Fibroblast of lung (primary cell): ENCODE measurements at regions not wholly inside any gene's neighbourhood (a gene's known extent, or its start where the extent isn't known, plus 50 kb on each side); places are given as distances from the start of the nearest gene placed in this dataset.

Experiments
- CTCF ChIP-seq, 2 donors: IDR thresholded peaks in 1 of 2; conservative IDR thresholded peaks in 1 of 2; 1 replicate in 1 of 2; 2 replicates in 1 of 2; pipeline ENCODE4 v1.5.1; 2011 to 2012; ENCODE audit warnings: low read length in 2 of 2, control low read depth in 1 of 2, inconsistent platforms in 1 of 2, low read depth in 1 of 2, mild to moderate bottlenecking in 1 of 2
- EZH2 ChIP-seq: IDR thresholded peaks from 2 replicates; pipeline ENCODE4 v1.5.1; 2012; ENCODE audit warnings: low read length, control low read depth, mild to moderate bottlenecking; ENCODE audit errors: missing control alignments

DNA sequence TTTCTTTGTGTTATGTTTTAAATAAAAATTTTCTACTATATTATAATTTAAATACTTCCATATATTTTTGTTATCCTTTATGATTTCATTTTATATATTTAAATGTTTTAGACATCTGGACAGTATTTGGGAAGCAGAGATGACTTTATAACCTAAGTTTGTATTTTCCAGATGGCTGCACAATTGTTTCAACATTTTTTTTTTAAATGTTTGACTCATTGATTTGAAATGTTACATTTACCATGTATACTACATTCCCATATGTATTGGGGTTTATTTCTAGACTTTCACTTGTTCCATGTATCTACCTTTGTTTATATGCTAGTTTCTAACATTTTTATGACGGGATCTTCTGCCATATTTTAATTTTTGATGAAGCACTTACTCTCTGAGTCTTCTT is 766.5 kb downstream of the METTL15 start:
- TF ChIP-seq CTCF (conservative IDR thresholded peaks at IDR 0.05 in 1 of 2, IDR thresholded peaks at IDR 0.05 in 1 of 2; ENCODE audit: low read depth in 1 of 2, low read length in 2 of 2) (no peak), EZH2 (no peak)
